ENCODE measurements at regions not wholly inside any gene's neighbourhood (a gene's known extent, or its start where the extent isn't known, plus 50 kb on each side); places are given as distances from the start of the nearest gene placed in this dataset.

GRCh38 chr2:223267160-223267951 lies 215.4 kb downstream of the KCNE4 start:
- WGBS, 2 experiments (ENCODE audit: extremely low coverage in 1 of 2, insufficient coverage in 1 of 2, insufficient read length in 1 of 2, insufficient replicate concordance in 2 of 2, low coverage in 1 of 2, low lambda C conversion rate in 2 of 2, missing lambda C conversion rate in 1 of 2), result 83% methylated on average over 6 of the region's 6 CpGs; no CpG with 5 or more reads in 1 of the 2 experiments
- Histone ChIP-seq H2BK20ac (ENCODE audit: low read length) (no peak overlapping the region), H3K79me1 (ENCODE audit: low read depth, low read length) (no peaks in the 10 kb centered on the region), H3K4me3 (ENCODE audit: extremely low read depth in 1 of 4, insufficient read depth in 2 of 4, low read depth in 3 of 4, low read length in 4 of 4) (no peak overlapping the region), H2BK12ac (ENCODE audit: low read depth, low read length) (no peak overlapping the region), H2BK5ac (ENCODE audit: low read depth, low read length) (no peak overlapping the region), H2AFZ (ENCODE audit: low read length) (no peak overlapping the region), H4K91ac (replicated peaks; ENCODE audit: insufficient read length, low read length) (no peak overlapping the region), H3K27ac (ENCODE audit: low read depth, low read length) (no peak overlapping the region), H2AK5ac (ENCODE audit: low read depth, low read length) (no peak overlapping the region), H3K9ac (replicated peaks in 1 of 4; ENCODE audit: extremely low read depth in 1 of 4, low read depth in 3 of 4, low read length in 3 of 4) (no peak overlapping the region), H3K23ac (ENCODE audit: insufficient read length) (no peak overlapping the region), H3K27me3 (replicated peaks in 1 of 4; ENCODE audit: control insufficient read depth in 3 of 4, extremely low read depth in 1 of 4, insufficient read depth in 3 of 4, low read length in 3 of 4) (no peaks in the 10 kb centered on the region), H3K36me3 (ENCODE audit: control insufficient read depth in 2 of 4, insufficient read depth in 4 of 4, low read length in 3 of 4) (no peaks in the 10 kb centered on the region), H3K4me1 (replicated peaks in 1 of 4; ENCODE audit: control insufficient read depth in 3 of 4, insufficient read depth in 4 of 4, low read length in 3 of 4) (no peaks in the 10 kb centered on the region), H3K56ac (replicated peaks; ENCODE audit: insufficient read length, low read depth, low read length) (no peak overlapping the region), H3K9me3 (ENCODE audit: insufficient read depth in 2 of 2, low read depth in 1 of 2, low read length in 1 of 2) (no peaks in the 10 kb centered on the region), H4K8ac (ENCODE audit: extremely low read depth, insufficient read depth, low read length) (no peak overlapping the region), H2BK120ac (replicated peaks; ENCODE audit: low read depth, low read length) (no peak overlapping the region), H4K20me1 (replicated peaks in 1 of 2; ENCODE audit: control insufficient read depth in 1 of 2, insufficient read depth in 2 of 2, low read length in 2 of 2) (no peaks in the 10 kb centered on the region), H3K4me2 (ENCODE audit: insufficient read depth in 1 of 2, low read depth in 2 of 2, low read length in 2 of 2) (no peak overlapping the region), H3K23me2 (ENCODE audit: low read depth, low read length) (no peaks in the 10 kb centered on the region), H3K79me2 (ENCODE audit: control insufficient read depth in 1 of 2, insufficient read depth in 2 of 2, low read length in 2 of 2) (no peaks in the 10 kb centered on the region), H2BK15ac (ENCODE audit: low read length) (no peak overlapping the region), H4K5ac (ENCODE audit: insufficient read length, low read depth, low read length) (no peak overlapping the region), H3K18ac (ENCODE audit: extremely low read depth, low read length) (no peak overlapping the region), H3K14ac (ENCODE audit: insufficient read length) (no peak overlapping the region), H3K4ac (replicated peaks; ENCODE audit: insufficient read length, low read depth, low read length) (no peak overlapping the region)
- POLR2A ChIA-PET (ENCODE audit: partially characterized antibody), result no interaction called here
- DNase-seq (ENCODE audit: low read depth in 1 of 2, low spot score in 2 of 2), result no peak
- FAIRE-seq, result no peak
- CTCF ChIA-PET (ENCODE audit: partially characterized antibody), result no interaction called here
- no peak for TF ChIP-seq KDM5A (IDR thresholded peaks at IDR 0.05; ENCODE audit: low read length)
- no peak for TF ChIP-seq POLR2AphosphoS5 (IDR thresholded peaks at IDR 0.05; ENCODE audit: low read depth, low read length)
- no peak for TF ChIP-seq MAFK (IDR thresholded peaks at IDR 0.05; ENCODE audit: low read depth, low read length)
- no peak for TF ChIP-seq TCF12 (IDR thresholded peaks at IDR 0.05; ENCODE audit: low read depth, low read length)
- TF ChIP-seq, protein P1, sequence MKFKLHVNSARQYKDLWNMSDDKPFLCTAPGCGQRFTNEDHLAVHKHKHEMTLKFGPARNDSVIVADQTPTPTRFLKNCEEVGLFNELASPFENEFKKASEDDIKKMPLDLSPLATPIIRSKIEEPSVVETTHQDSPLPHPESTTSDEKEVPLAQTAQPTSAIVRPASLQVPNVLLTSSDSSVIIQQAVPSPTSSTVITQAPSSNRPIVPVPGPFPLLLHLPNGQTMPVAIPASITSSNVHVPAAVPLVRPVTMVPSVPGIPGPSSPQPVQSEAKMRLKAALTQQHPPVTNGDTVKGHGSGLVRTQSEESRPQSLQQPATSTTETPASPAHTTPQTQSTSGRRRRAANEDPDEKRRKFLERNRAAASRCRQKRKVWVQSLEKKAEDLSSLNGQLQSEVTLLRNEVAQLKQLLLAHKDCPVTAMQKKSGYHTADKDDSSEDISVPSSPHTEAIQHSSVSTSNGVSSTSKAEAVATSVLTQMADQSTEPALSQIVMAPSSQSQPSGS (IDR thresholded peaks at IDR 0.05; ENCODE audit: low read length), result no peak
- TF ChIP-seq, protein P2, sequence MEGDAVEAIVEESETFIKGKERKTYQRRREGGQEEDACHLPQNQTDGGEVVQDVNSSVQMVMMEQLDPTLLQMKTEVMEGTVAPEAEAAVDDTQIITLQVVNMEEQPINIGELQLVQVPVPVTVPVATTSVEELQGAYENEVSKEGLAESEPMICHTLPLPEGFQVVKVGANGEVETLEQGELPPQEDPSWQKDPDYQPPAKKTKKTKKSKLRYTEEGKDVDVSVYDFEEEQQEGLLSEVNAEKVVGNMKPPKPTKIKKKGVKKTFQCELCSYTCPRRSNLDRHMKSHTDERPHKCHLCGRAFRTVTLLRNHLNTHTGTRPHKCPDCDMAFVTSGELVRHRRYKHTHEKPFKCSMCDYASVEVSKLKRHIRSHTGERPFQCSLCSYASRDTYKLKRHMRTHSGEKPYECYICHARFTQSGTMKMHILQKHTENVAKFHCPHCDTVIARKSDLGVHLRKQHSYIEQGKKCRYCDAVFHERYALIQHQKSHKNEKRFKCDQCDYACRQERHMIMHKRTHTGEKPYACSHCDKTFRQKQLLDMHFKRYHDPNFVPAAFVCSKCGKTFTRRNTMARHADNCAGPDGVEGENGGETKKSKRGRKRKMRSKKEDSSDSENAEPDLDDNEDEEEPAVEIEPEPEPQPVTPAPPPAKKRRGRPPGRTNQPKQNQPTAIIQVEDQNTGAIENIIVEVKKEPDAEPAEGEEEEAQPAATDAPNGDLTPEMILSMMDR (IDR thresholded peaks at IDR 0.05; ENCODE audit: control extremely low read depth in 1 of 3, insufficient read depth in 1 of 3, low read depth in 1 of 3, low read length in 3 of 3), result no peak
- no peak for TF ChIP-seq CTBP2 (IDR thresholded peaks at IDR 0.05; ENCODE audit: borderline replicate concordance, insufficient read depth, insufficient read length, low read length)

Data from H1 (cell line).